NCI-H1436 treated with DMSO at 0.1 percent for 48 hours (cell line): ENCODE measurements at regions not wholly inside any gene's neighbourhood (a gene's known extent, or its start where the extent isn't known, plus 50 kb on each side); places are given as distances from the start of the nearest gene placed in this dataset.
"Not testable (repeated sequence)": the region's sequence is repeated elsewhere in the genome, so short reads cannot be mapped to it uniquely, and the experiment has no call there.

ENCODE experiments used
- DNase-seq: peaks from one replicate; lab custom pipeline; 2025; lab: John Stamatoyannopoulos, UW

- DNase-seq = no peak
Observed at GRCh38 chrX:10676235-10676957, 56.0 kb upstream of the MID1 start.

GRCh38 chrX:10677490-10677889 lies 57.1 kb upstream of the MID1 start:
- DNase-seq = no peak

DNA sequence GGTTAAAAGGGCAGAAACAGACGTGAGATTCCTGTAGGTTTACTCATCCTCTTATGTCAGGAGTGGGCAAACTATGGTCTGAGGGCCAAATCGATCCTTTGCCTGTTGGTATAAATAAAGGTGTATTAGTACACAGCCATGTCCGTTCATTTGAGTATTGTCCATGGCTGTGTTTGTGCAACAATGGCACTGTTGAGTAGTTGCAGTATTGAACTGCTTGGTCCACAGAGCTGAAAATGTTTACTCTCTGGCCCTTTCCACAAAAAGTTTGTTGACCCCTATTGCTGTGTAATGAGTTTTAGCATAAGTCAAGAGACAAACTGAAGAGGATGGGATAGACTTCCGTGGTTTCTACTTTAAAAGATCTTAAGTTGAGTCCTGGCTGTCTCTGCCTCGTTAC lies 59.0 kb upstream of the MID1 start:
- no peak for DNase-seq

GRCh38 chrX:10681167-10681566 lies 60.8 kb upstream of the MID1 start:
- DNase-seq = no peak

DNA sequence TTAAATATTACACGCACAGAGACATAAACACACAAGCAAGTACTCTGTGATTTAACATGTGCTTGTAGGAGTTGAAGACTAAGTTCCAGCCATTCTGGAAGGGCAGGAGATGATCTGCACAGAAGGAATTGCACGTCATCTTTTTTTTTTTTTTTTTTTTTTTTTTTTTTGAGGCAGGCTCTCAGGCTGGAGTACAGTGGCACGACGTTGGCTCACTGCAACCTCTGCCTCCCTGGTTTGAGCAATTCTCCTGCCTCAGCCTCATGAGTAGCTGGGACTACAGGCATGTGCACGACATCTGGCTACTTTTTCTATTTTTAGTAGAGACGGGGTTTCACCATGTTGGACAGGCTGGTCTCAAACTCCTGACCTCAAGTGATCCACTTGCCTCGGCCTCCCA lies 63.2 kb upstream of the MID1 start:
- DNase-seq = not testable (repeated sequence)

- DNase-seq = no peak
Observed at GRCh38 chrX:10685923-10686595, 65.7 kb upstream of the MID1 start.

- not testable (repeated sequence) for DNase-seq
Observed at GRCh38 chrX:10691751-10692150, 71.4 kb upstream of the MID1 start.

DNA sequence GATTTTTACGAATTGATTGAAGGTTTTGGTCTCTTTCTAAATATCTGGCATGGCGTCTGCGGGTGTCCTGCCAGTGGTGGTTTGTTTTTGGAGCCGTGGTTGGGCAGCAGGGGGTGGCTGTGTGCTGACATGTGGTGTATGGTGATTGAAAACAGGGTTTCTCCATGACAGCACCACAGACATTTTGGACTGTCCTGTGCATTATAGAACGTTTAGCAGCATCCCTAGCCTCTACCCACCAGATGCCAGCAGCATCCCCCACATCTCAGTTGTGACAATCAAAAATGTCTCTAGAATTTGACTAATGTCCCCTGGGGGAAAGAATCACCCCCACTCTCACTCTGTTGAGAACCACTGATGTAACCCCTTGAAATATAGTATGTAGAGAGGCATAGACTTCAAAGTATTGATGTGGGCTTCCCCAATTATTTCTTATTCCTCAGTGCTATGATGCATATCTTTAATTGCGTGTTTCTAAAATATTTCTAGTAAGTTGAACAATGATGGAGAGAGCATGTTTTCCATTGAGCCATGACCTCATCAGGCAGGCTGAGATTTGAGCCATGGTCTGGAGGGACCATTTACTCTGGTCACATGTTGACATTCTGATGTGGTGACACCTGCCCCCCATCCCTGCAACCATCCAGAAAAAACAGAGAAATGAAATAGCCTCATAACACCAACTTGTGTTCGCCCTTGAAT lies 77.4 kb upstream of the MID1 start:
- no peak for DNase-seq

GRCh38 chrX:10698318-10698640 lies 77.9 kb upstream of the MID1 start:
- no peak for DNase-seq

- no peak for DNase-seq
Observed at GRCh38 chrX:10702031-10702430, 81.6 kb upstream of the MID1 start.

DNA sequence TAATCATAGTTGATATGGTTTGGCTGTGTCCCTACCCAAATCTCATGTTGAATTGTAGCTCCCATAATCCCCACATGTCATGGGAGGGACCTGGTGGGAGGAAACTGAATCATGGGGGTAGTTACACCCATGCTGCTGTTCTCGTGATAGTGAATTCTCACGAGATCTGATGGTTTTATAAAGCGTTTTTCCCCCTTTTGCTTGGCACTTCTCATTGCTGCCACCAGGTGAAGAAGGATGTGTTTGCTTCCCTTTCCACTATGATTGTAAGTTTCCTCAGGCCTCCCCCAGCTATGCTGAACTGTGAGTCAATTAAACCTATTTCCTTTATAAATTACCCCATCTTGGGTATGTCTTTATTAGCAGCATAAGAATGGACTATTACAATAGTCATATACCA lies 86.0 kb upstream of the MID1 start:
- DNase-seq = not testable (repeated sequence)

DNA sequence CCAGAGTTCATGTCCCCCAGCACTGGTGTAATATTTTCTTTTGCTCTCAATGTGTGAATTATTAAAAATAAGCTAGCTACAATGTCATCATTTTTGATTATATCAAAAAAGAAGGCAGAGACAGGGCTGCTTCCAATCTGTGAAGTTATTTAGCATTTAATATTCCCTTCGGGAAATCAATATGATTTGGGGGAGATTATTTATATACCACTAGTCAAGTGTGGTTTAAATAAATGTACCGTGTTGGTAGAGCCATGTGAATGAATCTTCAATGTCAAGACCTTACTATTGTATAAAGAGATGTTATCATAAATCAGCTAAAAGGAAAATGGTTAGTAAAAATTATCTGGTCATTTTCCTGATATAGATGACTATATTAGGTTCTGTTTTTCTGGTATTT lies 87.4 kb upstream of the MID1 start:
- no peak for DNase-seq

GRCh38 chrX:10709276-10709675 lies 88.9 kb upstream of the MID1 start:
- no peak for DNase-seq

- no peak for DNase-seq
Observed at GRCh38 chrX:10714531-10714930, 94.1 kb upstream of the MID1 start.

DNA sequence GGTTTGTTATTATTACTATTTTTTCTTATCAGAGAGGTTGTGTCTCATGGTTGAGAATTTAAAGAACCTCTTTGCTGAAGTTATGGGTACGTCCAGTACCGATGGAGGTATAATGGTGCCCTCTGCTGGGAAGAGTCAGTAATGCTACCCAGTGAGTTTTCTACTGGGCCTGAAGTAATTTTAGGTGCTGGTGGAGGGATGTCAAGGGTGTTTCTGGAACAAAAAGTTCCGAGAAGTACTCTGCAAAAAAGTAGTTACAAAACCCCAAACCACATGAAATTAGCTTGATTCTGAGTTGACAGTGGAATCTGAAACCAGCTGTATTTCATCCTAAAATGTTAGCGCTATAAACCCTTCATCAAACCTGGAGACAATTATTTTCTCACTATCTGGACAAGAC lies 102.5 kb upstream of the MID1 start:
- no peak for DNase-seq

DNA sequence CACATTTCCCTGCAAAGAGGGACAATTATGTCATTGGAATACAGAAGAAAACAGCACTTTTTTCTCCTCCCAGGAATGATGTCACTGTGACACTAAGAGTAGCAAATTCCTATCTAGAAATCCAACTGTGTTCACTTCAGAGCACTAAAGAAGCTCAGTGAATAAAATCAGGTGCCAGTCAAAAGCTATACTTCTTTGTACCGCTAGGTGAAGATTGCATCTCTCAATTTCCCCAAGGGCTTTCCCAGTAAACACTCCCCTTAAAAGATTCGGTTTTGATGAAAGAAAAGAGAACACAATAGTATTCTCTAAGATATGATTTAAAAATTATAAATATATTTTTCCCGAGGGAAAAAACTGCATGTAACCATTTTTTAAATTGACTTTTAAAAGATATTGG lies 104.7 kb upstream of the MID1 start:
- DNase-seq = no peak

GRCh38 chrX:10726647-10727046 lies 106.3 kb upstream of the MID1 start:
- no peak for DNase-seq

DNA sequence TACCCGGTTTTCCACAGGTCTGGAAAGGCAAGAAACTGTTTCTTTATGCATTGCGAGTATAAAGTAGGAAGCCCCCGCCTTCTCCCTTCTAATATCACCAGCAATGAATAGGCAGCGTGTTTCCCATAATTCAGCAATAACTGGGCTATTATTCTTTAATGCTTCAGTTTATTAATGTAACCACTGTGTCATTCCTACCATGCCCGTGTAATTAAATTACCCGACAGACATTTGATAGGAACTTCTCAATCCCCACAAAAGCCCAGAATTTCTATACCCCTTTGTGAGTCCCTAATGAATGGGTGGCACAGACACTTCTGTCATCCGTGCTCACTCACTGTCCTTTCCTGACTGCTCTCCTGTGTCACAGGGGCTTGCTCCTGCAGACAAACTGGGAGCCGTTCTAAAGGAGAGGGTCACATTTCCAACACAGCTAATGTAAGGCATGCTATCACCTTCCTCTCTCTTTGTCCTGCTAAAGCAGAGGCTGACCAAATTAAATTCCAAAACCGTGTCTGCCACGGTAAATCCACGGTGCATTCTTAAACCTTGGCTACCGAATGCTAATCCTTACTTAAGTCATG lies 108.5 kb upstream of the MID1 start:
- DNase-seq = no peak

GRCh38 chrX:10739426-10739825 lies 119.0 kb upstream of the MID1 start:
- no peak for DNase-seq

- DNase-seq = no peak
Observed at GRCh38 chrX:10741003-10741402, 120.6 kb upstream of the MID1 start.

GRCh38 chrX:10741550-10741949 lies 121.2 kb upstream of the MID1 start:
- DNase-seq = no peak

GRCh38 chrX:10743476-10743875 lies 123.1 kb upstream of the MID1 start:
- DNase-seq = no peak

- no peak for DNase-seq
Observed at GRCh38 chrX:10744007-10744406, 123.6 kb upstream of the MID1 start.
